GM21576 (cell line): ENCODE measurements at regions not wholly inside any gene's neighbourhood (a gene's known extent, or its start where the extent isn't known, plus 50 kb on each side); places are given as distances from the start of the nearest gene placed in this dataset.
A peak's percentile ranks its signal among the peaks of the same experiment; 100 is the strongest.

ENCODE experiments used
- ATAC-seq: cut with Tn5 transposase; IDR thresholded peaks from one replicate; pipeline ENCODE4 v1.9.1; 2021; ENCODE audit warnings: mild to moderate bottlenecking, moderate library complexity; ENCODE audit not compliant: unreplicated experiment

- no peak for ATAC-seq
Observed at GRCh38 chr6:95777338-95777737, 200.0 kb downstream of the MANEA start.

GRCh38 chr6:95780037-95780436 is 202.7 kb downstream of the MANEA start:
- no peak for ATAC-seq

- ATAC-seq: no peak
Observed at GRCh38 chr6:95784019-95784418, 206.7 kb downstream of the MANEA start.

- ATAC-seq: no peak
Observed at GRCh38 chr6:95784869-95785268, 207.5 kb downstream of the MANEA start.

- no peak for ATAC-seq
Observed at GRCh38 chr6:95785785-95786184, 208.4 kb downstream of the MANEA start.

DNA sequence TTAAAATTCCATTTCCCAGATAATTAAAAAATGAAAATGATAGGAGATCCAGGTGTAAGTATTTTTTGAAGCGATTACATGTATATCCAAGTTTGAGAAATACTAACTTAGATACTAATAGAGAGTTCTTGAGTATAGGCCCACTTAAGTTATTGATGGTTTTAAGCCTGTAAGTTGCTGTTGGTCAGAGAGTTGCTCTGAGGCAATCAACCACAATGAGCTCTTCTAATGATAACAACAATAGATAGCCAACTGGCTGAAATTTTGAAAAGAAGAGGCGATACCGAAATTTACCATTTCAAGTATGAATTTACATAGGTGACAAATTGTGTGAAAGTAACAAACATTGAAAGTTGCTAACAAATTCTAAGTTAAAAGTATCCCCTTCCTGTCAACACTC is 209.5 kb downstream of the MANEA start:
- ATAC-seq: no peak

DNA sequence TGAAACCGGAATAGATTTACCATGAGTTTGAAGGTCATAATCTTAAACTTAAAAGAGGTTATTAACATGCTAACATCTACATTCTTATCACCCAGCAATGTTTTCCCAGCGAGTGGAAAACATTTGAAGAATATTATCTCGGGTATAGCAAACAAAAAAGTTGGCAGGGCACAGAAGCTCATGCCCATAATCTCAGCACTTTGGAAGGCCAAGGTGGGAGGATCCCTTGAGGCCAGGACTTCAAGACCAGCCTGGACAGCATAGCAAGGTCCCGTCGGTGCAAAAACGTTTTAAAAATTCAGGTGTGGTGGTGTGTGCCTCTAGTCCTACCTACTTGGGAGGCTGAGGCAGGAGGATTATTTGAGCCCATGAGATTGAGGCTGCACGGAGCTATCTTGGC is 213.5 kb downstream of the MANEA start:
- ATAC-seq: no peak

DNA sequence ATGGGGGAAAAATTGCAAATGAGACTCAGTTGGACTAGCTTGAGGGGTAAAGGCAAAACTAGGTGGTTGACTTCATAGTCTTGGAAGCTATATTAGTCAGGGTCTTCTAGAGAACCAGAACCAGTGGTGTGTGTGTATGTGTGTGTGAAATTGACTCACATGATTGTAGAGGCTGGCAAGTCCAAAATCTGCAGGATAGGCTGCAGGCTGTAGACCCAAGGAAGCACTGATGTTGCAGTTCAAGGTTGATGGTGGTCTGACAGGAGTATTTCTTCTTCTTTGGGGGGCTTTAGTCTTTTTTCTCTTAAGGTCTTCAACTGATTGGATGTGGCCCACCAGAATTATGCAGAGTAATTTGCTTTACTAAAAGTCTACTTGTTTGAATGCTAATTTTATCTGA is 217.4 kb downstream of the MANEA start:
- ATAC-seq: no peak

DNA sequence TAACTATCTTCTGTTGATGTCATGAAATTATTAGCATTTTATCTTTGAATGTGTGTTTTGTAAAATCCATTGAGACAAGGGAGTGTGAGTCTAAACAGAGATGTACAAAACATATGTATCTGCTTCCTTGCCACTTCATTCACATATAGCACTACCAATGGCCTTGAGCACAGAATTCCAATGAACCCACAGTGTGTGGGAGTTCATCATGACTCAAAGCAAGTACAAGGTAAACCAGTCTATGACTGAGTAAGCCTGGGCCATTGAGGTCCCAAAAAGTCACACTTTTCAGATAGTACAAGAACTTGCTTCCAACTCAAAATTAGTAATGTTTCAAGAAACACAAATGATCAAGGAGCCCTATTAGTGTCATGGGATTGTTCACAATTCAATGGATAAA is 218.6 kb downstream of the MANEA start:
- ATAC-seq: no peak

GRCh38 chr6:95797054-95797453 is 218.7 kb upstream of the FUT9 start:
- ATAC-seq: no peak

DNA sequence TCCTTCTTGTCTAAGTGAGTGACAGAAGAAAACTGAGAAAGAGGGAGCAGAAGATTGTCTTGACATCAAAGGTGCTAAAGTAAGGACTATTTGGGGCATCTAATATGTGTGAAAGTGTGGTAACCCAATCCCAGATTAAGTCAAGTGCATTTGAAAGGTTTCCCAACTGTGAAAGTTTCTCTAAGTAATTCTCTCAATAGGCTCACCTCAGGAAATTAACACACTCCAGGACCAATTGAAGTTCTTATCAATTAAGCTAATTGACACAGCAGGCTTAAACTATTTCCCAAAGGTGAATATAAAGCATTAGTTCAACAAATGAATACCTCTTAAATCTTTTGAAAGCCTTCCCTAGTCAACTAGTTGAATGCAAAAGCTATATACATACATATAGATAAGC is 212.8 kb upstream of the FUT9 start:
- ATAC-seq: no peak

DNA sequence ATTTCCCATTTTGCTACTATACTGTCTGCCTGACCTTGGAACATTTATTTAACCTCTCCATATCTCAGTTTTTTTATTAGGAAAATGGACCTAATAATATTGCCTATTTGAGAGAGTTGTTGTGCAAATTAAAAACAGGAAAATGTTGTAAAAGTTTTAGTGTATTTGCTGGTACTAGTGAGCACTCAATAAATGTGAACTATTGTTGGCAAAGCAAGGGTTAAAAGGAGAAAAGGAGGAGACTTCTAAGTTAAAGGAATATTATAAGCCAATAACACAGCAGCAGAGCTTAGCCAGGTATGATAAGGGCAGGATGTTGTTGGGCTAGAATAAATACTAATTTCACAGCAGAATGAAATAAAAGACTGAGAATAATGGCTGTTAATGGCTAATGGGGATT is 211.9 kb upstream of the FUT9 start:
- ATAC-seq: no peak

- peak; percentile 55 for ATAC-seq
Observed at GRCh38 chr6:95804847-95805541, 210.8 kb upstream of the FUT9 start.

- ATAC-seq: no peak
Observed at GRCh38 chr6:95805699-95806098, 210.1 kb upstream of the FUT9 start.

GRCh38 chr6:95815389-95816056 is 200.3 kb upstream of the FUT9 start:
- ATAC-seq: no peak

- ATAC-seq: no peak
Observed at GRCh38 chr6:95819461-95819860, 196.3 kb upstream of the FUT9 start.

- ATAC-seq: no peak
Observed at GRCh38 chr6:95819939-95820338, 195.8 kb upstream of the FUT9 start.

- ATAC-seq: no peak
Observed at GRCh38 chr6:95830859-95831557, 184.8 kb upstream of the FUT9 start.

- no peak for ATAC-seq
Observed at GRCh38 chr6:95837890-95838289, 177.9 kb upstream of the FUT9 start.

- ATAC-seq: no peak
Observed at GRCh38 chr6:95841560-95841959, 174.2 kb upstream of the FUT9 start.

- ATAC-seq: no peak
Observed at GRCh38 chr6:95846652-95847051, 169.1 kb upstream of the FUT9 start.

- ATAC-seq: no peak
Observed at GRCh38 chr6:95847061-95847460, 168.7 kb upstream of the FUT9 start.
